Neuronal stem cell (in vitro differentiated cells): ENCODE measurements at regions not wholly inside any gene's neighbourhood (a gene's known extent, or its start where the extent isn't known, plus 50 kb on each side); places are given as distances from the start of the nearest gene placed in this dataset.

Source experiments
- DNase-seq: peaks from one replicate; pipeline ENCODE4 v3.0.0-alpha.2; 2013; ENCODE audit warnings: low spot score
- H2AFZ ChIP-seq: one replicate; pipeline ENCODE4 v1.6.1; 2013; ENCODE audit warnings: mild to moderate bottlenecking, low read length, inconsistent platforms
- H2AK5ac ChIP-seq: 2 replicates; pipeline ENCODE4 v1.6.1; 2013; ENCODE audit warnings: low read depth, mild to moderate bottlenecking, inconsistent platforms, low read length, moderate library complexity, mixed read lengths
- H2BK120ac ChIP-seq: 2 replicates; pipeline ENCODE4 v1.6.1; 2013; ENCODE audit warnings: low read depth, mild to moderate bottlenecking, inconsistent platforms, low read length, moderate library complexity, mixed read lengths
- H2BK12ac ChIP-seq: one replicate; pipeline ENCODE4 v1.6.1; 2013; ENCODE audit warnings: low read length, inconsistent platforms
- H2BK15ac ChIP-seq: 2 replicates; pipeline ENCODE4 v1.6.1; 2013; ENCODE audit warnings: mild to moderate bottlenecking, low read length, inconsistent platforms, mixed read lengths
- H2BK5ac ChIP-seq: one replicate; pipeline ENCODE4 v1.6.1; 2013; ENCODE audit warnings: inconsistent platforms, mild to moderate bottlenecking, low read length, moderate library complexity
- H3K14ac ChIP-seq: one replicate; pipeline ENCODE4 v1.6.1; 2013; ENCODE audit warnings: low read length, inconsistent platforms
- H3K18ac ChIP-seq: 2 replicates; pipeline ENCODE4 v1.6.1; 2013; ENCODE audit warnings: low read length, inconsistent platforms
- H3K23ac ChIP-seq: 2 replicates; pipeline ENCODE4 v1.6.1; 2013; ENCODE audit warnings: low read depth, mild to moderate bottlenecking, mixed read lengths, low read length, inconsistent platforms; ENCODE audit not compliant: poor library complexity
- H3K27ac ChIP-seq: replicated peaks from 3 replicates; pipeline ENCODE4 v1.5.1; 2013; ENCODE audit warnings: low read length, inconsistent platforms
- H3K27me3 ChIP-seq, 3 experiments: 2 replicates each; pipeline ENCODE4 v1.6.1; 2013; ENCODE audit warnings: low read length in 3 of 3, mild to moderate bottlenecking in 2 of 3, inconsistent platforms in 1 of 3, low read depth in 1 of 3, mixed read lengths in 1 of 3, moderate library complexity in 1 of 3; ENCODE audit not compliant: control insufficient read depth in 3 of 3, insufficient read depth in 3 of 3
- H3K36me3 ChIP-seq, 2 donors: replicated peaks in 1 of 2; 2 replicates each; pipeline ENCODE4 v1.6.1; 2013; ENCODE audit warnings: low read length in 2 of 2; ENCODE audit not compliant: control insufficient read depth in 2 of 2, insufficient read depth in 2 of 2
- H3K4ac ChIP-seq: 2 replicates; pipeline ENCODE4 v1.6.1; 2013; ENCODE audit warnings: inconsistent platforms, mild to moderate bottlenecking, low read length, moderate library complexity
- H3K4me1 ChIP-seq, 2 donors: 1 replicate in 1 of 2; 2 replicates in 1 of 2; pipeline ENCODE4 v1.6.1; 2013; ENCODE audit warnings: low read length in 2 of 2, low read depth in 1 of 2; ENCODE audit not compliant: control insufficient read depth in 2 of 2, insufficient read depth in 1 of 2
- H3K4me2 ChIP-seq: one replicate; pipeline ENCODE4 v1.6.1; 2013; ENCODE audit warnings: mild to moderate bottlenecking, low read length, inconsistent platforms; ENCODE audit not compliant: insufficient read depth, poor library complexity, severe bottlenecking
- H3K4me3 ChIP-seq, 2 donors: 2 replicates each; pipeline ENCODE4 v1.5.1; 2013; ENCODE audit warnings: low read length in 2 of 2, mild to moderate bottlenecking in 2 of 2, inconsistent platforms in 1 of 2, moderate library complexity in 1 of 2
- H3K79me1 ChIP-seq: one replicate; pipeline ENCODE4 v1.6.1; 2013; ENCODE audit warnings: low read depth, mild to moderate bottlenecking, inconsistent platforms, low read length, moderate library complexity
- H3K9ac ChIP-seq: one replicate; pipeline ENCODE4 v1.6.1; 2013; ENCODE audit warnings: mild to moderate bottlenecking, low read depth, low read length, inconsistent platforms; ENCODE audit not compliant: poor library complexity
- H3K9me3 ChIP-seq, 2 donors: replicated peaks in 1 of 2; 2 replicates each; pipeline versions ENCODE3 to v1.6.1; 2013; ENCODE audit warnings: low read length in 2 of 2, mild to moderate bottlenecking in 2 of 2, inconsistent platforms in 1 of 2, low read depth in 1 of 2, mixed read lengths in 1 of 2, moderate library complexity in 1 of 2; ENCODE audit not compliant: control insufficient read depth in 2 of 2, insufficient read depth in 1 of 2
- H4K8ac ChIP-seq: one replicate; pipeline ENCODE4 v1.6.1; 2013; ENCODE audit warnings: low read depth, mild to moderate bottlenecking, inconsistent platforms, low read length, moderate library complexity
- H4K91ac ChIP-seq: one replicate; pipeline ENCODE4 v1.6.1; 2013; ENCODE audit warnings: low read length, low read depth, mild to moderate bottlenecking, inconsistent platforms; ENCODE audit not compliant: poor library complexity
- WGBS, 2 donors: extraction: QIAGEN DNeasy Blood & Tissue Kit; methylation state at CpG; one replicate each; pipeline ENCODE4 v1.1.7; 2013; ENCODE audit warnings: missing lambda C conversion rate in 2 of 2, mixed read lengths in 1 of 2; ENCODE audit not compliant: insufficient read length in 2 of 2, insufficient replicate concordance in 1 of 2; ENCODE audit errors: extremely low coverage in 2 of 2; 5-methylcytosine and 5-hydroxymethylcytosine counted together

DNA sequence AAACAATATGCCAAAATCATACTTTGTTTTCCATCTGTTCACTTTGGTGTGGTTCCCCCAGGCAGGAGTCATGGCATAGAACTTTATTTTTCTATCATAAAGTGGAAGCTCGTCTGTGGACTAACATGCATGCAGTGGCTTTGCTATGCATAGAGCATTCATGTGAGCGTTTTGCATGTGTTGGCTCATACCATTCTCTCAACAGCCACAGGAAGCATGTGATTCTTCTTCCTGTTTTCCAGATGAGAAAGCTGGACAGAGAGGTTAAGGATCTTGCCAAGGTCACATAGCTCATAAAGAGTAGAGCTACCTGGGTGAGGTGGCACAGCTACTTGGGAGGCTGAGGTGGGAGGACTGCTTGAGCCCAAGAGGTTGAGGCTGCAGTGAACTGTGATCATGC, 123.4 kb upstream of the HDGFL1 start:
- Histone ChIP-seq H2AK5ac (no peak overlapping the region), H3K18ac (no peak overlapping the region), H2BK15ac (no peak overlapping the region), H3K27me3 (no peaks in the 10 kb centered on the region), H3K4ac (no peak overlapping the region), H2BK12ac (no peak overlapping the region), H3K9me3 (no peaks in the 10 kb centered on the region), H4K91ac (no peak overlapping the region), H3K36me3 (no peaks in the 10 kb centered on the region), H3K9ac (no peak overlapping the region), H3K4me1 (peaks cover 13 to 26% of the 10 kb centered on the region in 2 donors), H3K4me3 (peak overlapping the region in 1 of 2 donors; percentile 32), H2BK5ac (no peak overlapping the region), H2BK120ac (no peak overlapping the region), H3K14ac (no peak overlapping the region), H4K8ac (no peak overlapping the region), H3K27ac (no peak overlapping the region), H3K4me2 (no peak overlapping the region), H3K23ac (no peak overlapping the region), H2AFZ (no peak overlapping the region), H3K79me1 (no peaks in the 10 kb centered on the region)
- WGBS, 2 donors = no CpG with 5 or more reads among the region's 2 CpGs
- DNase-seq = no peak

DNA sequence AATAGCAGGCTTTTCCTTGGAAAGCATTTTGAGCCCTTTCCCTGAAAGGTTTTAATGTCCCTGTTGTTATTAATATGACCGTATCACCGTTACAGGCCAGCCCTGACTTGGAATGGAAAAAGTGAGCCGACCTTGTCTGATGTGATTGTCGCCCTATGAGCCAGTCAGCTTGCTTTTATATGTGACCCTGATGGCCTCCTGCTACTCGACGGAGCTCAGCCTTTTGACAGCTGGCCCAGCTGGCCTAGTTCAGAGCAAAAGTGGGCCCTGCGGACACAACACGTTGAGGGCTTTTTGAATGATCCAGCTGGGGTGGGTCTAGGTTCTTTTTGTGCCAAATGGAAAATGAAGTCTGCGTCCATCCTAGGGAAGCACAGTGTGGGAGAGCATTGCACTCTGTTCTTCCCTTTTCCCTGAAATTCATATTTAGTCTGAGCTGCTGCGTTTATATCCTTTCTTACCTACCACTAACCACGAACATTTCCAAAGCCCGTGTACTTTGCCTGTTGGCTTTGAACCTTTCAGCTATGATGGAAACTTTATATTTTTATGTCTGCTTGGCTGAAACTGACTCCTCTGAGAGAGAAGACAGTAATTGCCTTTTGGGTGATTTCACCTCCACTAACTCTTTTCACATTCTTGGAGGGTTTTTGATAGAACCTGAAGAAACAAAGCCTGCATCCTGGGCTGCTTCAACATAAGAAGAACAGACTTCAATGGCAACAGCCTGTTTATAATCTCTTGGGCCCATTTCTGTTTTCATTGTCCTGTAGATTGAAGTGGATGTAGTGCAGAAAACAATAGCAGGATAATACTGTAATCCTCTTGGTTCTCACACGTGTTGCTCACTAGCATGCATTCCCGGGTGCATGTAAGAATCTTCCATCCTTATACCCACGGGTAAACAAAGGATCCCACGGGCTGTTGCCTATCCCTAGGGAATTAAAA, 121.8 kb upstream of the HDGFL1 start:
- WGBS, 2 donors = no CpG with 5 or more reads among the region's 16 CpGs
- Histone ChIP-seq H2BK120ac (no peak overlapping the region), H3K4me1 (peaks cover 13 to 26% of the 10 kb centered on the region in 2 donors), H2AFZ (peak overlapping the region; percentile 48), H2BK15ac (no peak overlapping the region), H3K9me3 (peaks cover 0 to 3% of the 10 kb centered on the region in 2 donors), H3K27me3 (no peaks in the 10 kb centered on the region), H2BK5ac (no peak overlapping the region), H3K36me3 (no peaks in the 10 kb centered on the region), H3K9ac (no peak overlapping the region), H2BK12ac (no peak overlapping the region), H3K27ac (no peak overlapping the region), H3K14ac (no peak overlapping the region), H3K4me2 (no peak overlapping the region), H4K8ac (no peak overlapping the region), H4K91ac (no peak overlapping the region), H3K18ac (no peak overlapping the region), H2AK5ac (no peak overlapping the region), H3K4ac (no peak overlapping the region), H3K23ac (no peak overlapping the region), H3K79me1 (peaks cover 2% of the 10 kb centered on the region), H3K4me3 (peak overlapping the region in 1 of 2 donors; percentile 3)
- peak; percentile 9 for DNase-seq

- Histone ChIP-seq H3K4ac (no peak overlapping the region), H3K9me3 (peaks cover 0 to 3% of the 10 kb centered on the region in 2 donors), H2BK120ac (no peak overlapping the region), H2AFZ (peak overlapping the region; percentile 5), H2BK15ac (no peak overlapping the region), H3K27ac (no peak overlapping the region), H3K9ac (no peak overlapping the region), H3K79me1 (peaks cover 2% of the 10 kb centered on the region), H3K18ac (no peak overlapping the region), H3K14ac (no peak overlapping the region), H2AK5ac (no peak overlapping the region), H3K4me3 (no peak overlapping the region), H4K8ac (no peak overlapping the region), H2BK12ac (no peak overlapping the region), H3K36me3 (no peaks in the 10 kb centered on the region), H3K4me1 (peaks cover 13 to 26% of the 10 kb centered on the region in 2 donors), H4K91ac (no peak overlapping the region), H3K27me3 (no peaks in the 10 kb centered on the region), H3K23ac (no peak overlapping the region), H3K4me2 (peak overlapping the region; percentile 30), H2BK5ac (no peak overlapping the region)
- WGBS, 2 donors = no CpG with 5 or more reads among the region's 6 CpGs
- peak; percentile 24 for DNase-seq
Measured at GRCh38 chr6:22448291-22448711, 121.1 kb upstream of the HDGFL1 start.

GRCh38 chr6:22451962-22452361, 117.4 kb upstream of the HDGFL1 start:
- Histone ChIP-seq H4K8ac (no peak overlapping the region), H3K9ac (no peak overlapping the region), H3K4me2 (no peak overlapping the region), H2BK15ac (no peak overlapping the region), H3K4ac (no peak overlapping the region), H3K9me3 (peaks cover 0 to 6% of the 10 kb centered on the region in 2 donors), H2AFZ (no peak overlapping the region), H2AK5ac (no peak overlapping the region), H2BK120ac (no peak overlapping the region), H3K14ac (no peak overlapping the region), H3K23ac (no peak overlapping the region), H2BK12ac (no peak overlapping the region), H3K79me1 (peaks cover 2% of the 10 kb centered on the region), H3K4me3 (no peak overlapping the region), H3K18ac (no peak overlapping the region), H3K27me3 (no peaks in the 10 kb centered on the region), H3K36me3 (no peaks in the 10 kb centered on the region), H4K91ac (no peak overlapping the region), H3K4me1 (peaks cover 12 to 21% of the 10 kb centered on the region in 2 donors), H3K27ac (no peak overlapping the region), H2BK5ac (no peak overlapping the region)
- no CpG with 5 or more reads among the region's 7 CpGs for WGBS, 2 donors
- no peak for DNase-seq
